HUES6 (cell line): ENCODE measurements at regions not wholly inside any gene's neighbourhood (a gene's known extent, or its start where the extent isn't known, plus 50 kb on each side); places are given as distances from the start of the nearest gene placed in this dataset.
"Not testable (repeated sequence)": the region's sequence is repeated elsewhere in the genome, so short reads cannot be mapped to it uniquely, and the experiment has no call there.

Source experiments
- H3K27ac ChIP-seq: 2 replicates; pipeline ENCODE4 v1.7.0; 2013; ENCODE audit warnings: low read depth, mild to moderate bottlenecking, low read length, inconsistent platforms
- H3K27me3 ChIP-seq: 2 replicates; pipeline ENCODE4 v1.6.1; 2013; ENCODE audit warnings: low read length; ENCODE audit not compliant: control insufficient read depth, insufficient read depth
- H3K36me3 ChIP-seq: 2 replicates; pipeline ENCODE4 v1.6.1; 2013; ENCODE audit warnings: low read length; ENCODE audit not compliant: control insufficient read depth, insufficient read depth
- H3K4me1 ChIP-seq: 2 replicates; pipeline ENCODE4 v1.6.1; 2013; ENCODE audit warnings: low read length; ENCODE audit not compliant: control insufficient read depth, insufficient read depth
- H3K4me3 ChIP-seq: 2 replicates; pipeline ENCODE4 v1.5.1; 2013; ENCODE audit warnings: low read depth, low read length
- H3K9ac ChIP-seq: one replicate; pipeline ENCODE4 v1.6.1; 2013; ENCODE audit warnings: mild to moderate bottlenecking, low read length
- H3K9me3 ChIP-seq: 2 replicates; pipeline ENCODE4 v1.6.1; 2013; ENCODE audit warnings: low read depth, low read length; ENCODE audit not compliant: control insufficient read depth, insufficient read depth

GRCh38 chr4:127503111-127503510 is 129.6 kb upstream of the INTU start:
- Histone ChIP-seq H3K27me3 (no peaks in the 10 kb centered on the region), H3K4me1 (peaks cover 12% of the 10 kb centered on the region; the same call in 1 of the 2 replicates), H3K9me3 (0 out of 2 replicates have a peak, but pooled peaks cover 1% of the 10 kb centered on the region), H3K36me3 (no peaks in the 10 kb centered on the region), H3K9ac (no peak overlapping the region), H3K4me3 (no peak overlapping the region), H3K27ac (no peak overlapping the region)

- Histone ChIP-seq H3K9me3 (no peaks in the 10 kb centered on the region), H3K36me3 (no peaks in the 10 kb centered on the region), H3K27me3 (no peaks in the 10 kb centered on the region), H3K27ac (no peak overlapping the region), H3K9ac (no peak overlapping the region), H3K4me1 (peaks cover 12% of the 10 kb centered on the region; the same call in 1 of the 2 replicates), H3K4me3 (no peak overlapping the region)
These were observed 127.6 kb upstream of the INTU start for GRCh38 chr4:127505203-127505602.

- Histone ChIP-seq H3K9me3 (no peaks in the 10 kb centered on the region), H3K9ac (no peak overlapping the region), H3K27me3 (no peaks in the 10 kb centered on the region), H3K27ac (no peak overlapping the region), H3K4me3 (no peak overlapping the region), H3K36me3 (no peaks in the 10 kb centered on the region), H3K4me1 (peaks cover 12% of the 10 kb centered on the region; the same call in 1 of the 2 replicates)
These were observed 126.5 kb upstream of the INTU start for GRCh38 chr4:127506283-127506682.

GRCh38 chr4:127509155-127509554 is 123.6 kb upstream of the INTU start:
- no peak overlapping the region for H3K4me3 ChIP-seq
- H3K9ac ChIP-seq = no peak overlapping the region
- no peaks in the 10 kb centered on the region for H3K27me3 ChIP-seq
- no peaks in the 10 kb centered on the region for H3K9me3 ChIP-seq
- H3K36me3 ChIP-seq = no peaks in the 10 kb centered on the region
- no peaks in the 10 kb centered on the region; the same call in 1 of the 2 replicates for H3K4me1 ChIP-seq
- H3K27ac ChIP-seq = no peak overlapping the region

GRCh38 chr4:127512672-127513071 is 120.1 kb upstream of the INTU start:
- H3K9ac ChIP-seq, H3K27me3 ChIP-seq, H3K27ac ChIP-seq, H3K9me3 ChIP-seq, H3K36me3 ChIP-seq, H3K4me3 ChIP-seq, H3K4me1 ChIP-seq: not testable (repeated sequence)

- H3K9me3 ChIP-seq, H3K27ac ChIP-seq, H3K27me3 ChIP-seq, H3K4me3 ChIP-seq, H3K9ac ChIP-seq, H3K36me3 ChIP-seq: not testable (repeated sequence)
- H3K4me1 ChIP-seq = peaks cover 27% of the 10 kb centered on the region
These were observed 117.5 kb upstream of the INTU start for GRCh38 chr4:127515259-127515658.

- H3K9me3 ChIP-seq = no peaks in the 10 kb centered on the region
- H3K27me3 ChIP-seq = no peaks in the 10 kb centered on the region
These were observed 114.7 kb upstream of the INTU start for GRCh38 chr4:127518046-127518445.

GRCh38 chr4:127521463-127521862 is 111.3 kb upstream of the INTU start:
- no peak overlapping the region for H3K27ac ChIP-seq

More at GRCh38 chr4:127518046-127518445, 114.7 kb upstream of the INTU start:
- no peak overlapping the region for H3K9ac ChIP-seq
- peak overlapping the region; percentile 81 for H3K27ac ChIP-seq
- no peaks in the 10 kb centered on the region for H3K36me3 ChIP-seq
- H3K4me3 ChIP-seq = no peak overlapping the region
- peaks cover 27% of the 10 kb centered on the region for H3K4me1 ChIP-seq

GRCh38 chr4:127523369-127523768 is 109.4 kb upstream of the INTU start:
- Histone ChIP-seq H3K4me1 (peaks cover 15% of the 10 kb centered on the region), H3K27me3 (no peaks in the 10 kb centered on the region), H3K9ac (no peak overlapping the region), H3K9me3 (peaks cover 6% of the 10 kb centered on the region; the same call in 1 of the 2 replicates), H3K36me3 (no peaks in the 10 kb centered on the region), H3K4me3 (no peak overlapping the region), H3K27ac (no peak overlapping the region)

More at GRCh38 chr4:127521463-127521862, 111.3 kb upstream of the INTU start:
- no peak overlapping the region for H3K4me3 ChIP-seq
- H3K9me3 ChIP-seq = peaks cover 6% of the 10 kb centered on the region; the same call in 1 of the 2 replicates
- H3K36me3 ChIP-seq = no peaks in the 10 kb centered on the region
- no peak overlapping the region for H3K9ac ChIP-seq
- no peaks in the 10 kb centered on the region for H3K27me3 ChIP-seq
- H3K4me1 ChIP-seq = peaks cover 27% of the 10 kb centered on the region

- H3K4me3 ChIP-seq = no peak overlapping the region
- no peaks in the 10 kb centered on the region; the same call in 1 of the 2 replicates for H3K4me1 ChIP-seq
- no peak overlapping the region; the same call in 1 of the 2 replicates for H3K27ac ChIP-seq
- no peak overlapping the region for H3K9ac ChIP-seq
- H3K9me3 ChIP-seq = peaks cover 6% of the 10 kb centered on the region; the same call in 1 of the 2 replicates
- no peaks in the 10 kb centered on the region for H3K27me3 ChIP-seq
- H3K36me3 ChIP-seq = no peaks in the 10 kb centered on the region
These were observed 107.1 kb upstream of the INTU start for GRCh38 chr4:127525608-127526007.

- no peaks in the 10 kb centered on the region for H3K27me3 ChIP-seq
- peaks cover 6% of the 10 kb centered on the region; the same call in 1 of the 2 replicates for H3K9me3 ChIP-seq
- H3K27ac ChIP-seq = no peak overlapping the region
- no peaks in the 10 kb centered on the region for H3K36me3 ChIP-seq
- no peak overlapping the region for H3K4me3 ChIP-seq
- no peaks in the 10 kb centered on the region; the same call in 1 of the 2 replicates for H3K4me1 ChIP-seq
- H3K9ac ChIP-seq = no peak overlapping the region
These were observed 104.5 kb upstream of the INTU start for GRCh38 chr4:127528302-127528701.

- not testable (repeated sequence) for H3K9ac ChIP-seq, H3K4me3 ChIP-seq, H3K36me3 ChIP-seq, H3K27ac ChIP-seq, H3K4me1 ChIP-seq, H3K27me3 ChIP-seq, H3K9me3 ChIP-seq
These were observed 102.9 kb upstream of the INTU start for GRCh38 chr4:127529879-127530278.
